Fibroblast of lung (primary cell): ENCODE measurements at regions not wholly inside any gene's neighbourhood (a gene's known extent, or its start where the extent isn't known, plus 50 kb on each side); places are given as distances from the start of the nearest gene placed in this dataset.

Experiments used
- DNase-seq, 2 donors: peaks; one replicate each; pipeline versions ENCODE4 v3.0.0 to v3.0.0-alpha.2; 2010; ENCODE audit warnings: low read depth in 2 of 2
- H2AFZ ChIP-seq: 2 replicates; pipeline ENCODE4 v1.5.1; 2012; ENCODE audit warnings: low read length, control low read depth, inconsistent platforms
- H3K27ac ChIP-seq: 2 replicates; pipeline ENCODE4 v1.5.1; 2011; ENCODE audit warnings: low read length, control low read depth; ENCODE audit not compliant: insufficient read depth
- H3K27me3 ChIP-seq: 2 replicates; pipeline ENCODE4 v1.5.1; 2011; ENCODE audit warnings: mild to moderate bottlenecking, low read length; ENCODE audit not compliant: control insufficient read depth, insufficient read depth
- H3K36me3 ChIP-seq: 2 replicates; pipeline ENCODE4 v1.5.1; 2011; ENCODE audit warnings: low read length; ENCODE audit not compliant: control insufficient read depth, insufficient read depth
- H3K4me1 ChIP-seq: 2 replicates; pipeline ENCODE4 v1.5.1; 2011; ENCODE audit warnings: low read length; ENCODE audit not compliant: control insufficient read depth, insufficient read depth; ENCODE audit errors: extremely low read depth
- H3K4me2 ChIP-seq: 2 replicates; pipeline ENCODE4 v1.5.1; 2011; ENCODE audit warnings: low read length, control low read depth; ENCODE audit not compliant: insufficient read depth; ENCODE audit errors: extremely low read depth
- H3K4me3 ChIP-seq, 4 experiments: fragments of 200-600 bp in 1 of 4; sonication (generic) in 1 of 4; replicated peaks in 1 of 4; 2 replicates each; pipeline ENCODE4 v1.5.1; 2011 to 2016; ENCODE audit warnings: low read length in 4 of 4, low read depth in 3 of 4, mild to moderate bottlenecking in 3 of 4, control low read depth in 2 of 4, inconsistent platforms in 1 of 4, mixed read lengths in 1 of 4; ENCODE audit not compliant: insufficient read depth in 1 of 4; ENCODE audit errors: control extremely low read depth in 1 of 4
- H3K79me2 ChIP-seq: 2 replicates; pipeline ENCODE4 v1.5.1; 2012; ENCODE audit warnings: mild to moderate bottlenecking, low read length, inconsistent platforms; ENCODE audit not compliant: control insufficient read depth, insufficient read depth
- H3K9ac ChIP-seq: 2 replicates; pipeline ENCODE4 v1.5.1; 2011; ENCODE audit warnings: mild to moderate bottlenecking, low read length, control low read depth; ENCODE audit not compliant: insufficient read depth
- H3K9me3 ChIP-seq: 2 replicates; pipeline ENCODE4 v1.5.1; 2012; ENCODE audit warnings: low read depth, low read length; ENCODE audit not compliant: control insufficient read depth, insufficient read depth
- H4K20me1 ChIP-seq: 2 replicates; pipeline ENCODE4 v1.5.1; 2011; ENCODE audit warnings: low read length; ENCODE audit not compliant: control insufficient read depth, insufficient read depth; ENCODE audit errors: extremely low read depth
- CTCF ChIP-seq, 2 donors: IDR thresholded peaks in 1 of 2; conservative IDR thresholded peaks in 1 of 2; 1 replicate in 1 of 2; 2 replicates in 1 of 2; pipeline ENCODE4 v1.5.1; 2011 to 2012; ENCODE audit warnings: low read length in 2 of 2, control low read depth in 1 of 2, inconsistent platforms in 1 of 2, low read depth in 1 of 2, mild to moderate bottlenecking in 1 of 2
- EZH2 ChIP-seq: IDR thresholded peaks from 2 replicates; pipeline ENCODE4 v1.5.1; 2012; ENCODE audit warnings: low read length, control low read depth, mild to moderate bottlenecking; ENCODE audit errors: missing control alignments

GRCh38 chrX:138986866-138987265 lies 275.3 kb upstream of the FGF13 start:
- Histone ChIP-seq H3K36me3 (no peaks in the 10 kb centered on the region), H3K79me2 (no peaks in the 10 kb centered on the region), H3K9ac (no peak overlapping the region), H3K4me3 (no peak overlapping the region), H3K27ac (no peak overlapping the region), H3K27me3 (no peaks in the 10 kb centered on the region), H3K9me3 (no peaks in the 10 kb centered on the region), H3K4me1 (no peaks in the 10 kb centered on the region), H4K20me1 (no peaks in the 10 kb centered on the region), H2AFZ (no peak overlapping the region), H3K4me2 (no peak overlapping the region)
- TF ChIP-seq CTCF (conservative IDR thresholded peaks at IDR 0.05 in 1 of 2, IDR thresholded peaks at IDR 0.05 in 1 of 2; ENCODE audit: low read depth in 1 of 2, low read length in 2 of 2) (no peak), EZH2 (no peak)
- DNase-seq, result peak in 1 of 2 donors; percentile 59

GRCh38 chrX:138986235-138986634 lies 274.7 kb upstream of the FGF13 start:
- Histone ChIP-seq H3K4me1 (no peaks in the 10 kb centered on the region), H3K4me2 (no peak overlapping the region), H3K9ac (no peak overlapping the region), H3K9me3 (no peaks in the 10 kb centered on the region), H2AFZ (no peak overlapping the region), H4K20me1 (no peaks in the 10 kb centered on the region), H3K27me3 (no peaks in the 10 kb centered on the region), H3K79me2 (no peaks in the 10 kb centered on the region), H3K36me3 (no peaks in the 10 kb centered on the region), H3K27ac (no peak overlapping the region), H3K4me3 (no peak overlapping the region)
- peak in 1 of 2 donors; percentile 76 for DNase-seq
- no peak for TF ChIP-seq CTCF (conservative IDR thresholded peaks at IDR 0.05 in 1 of 2, IDR thresholded peaks at IDR 0.05 in 1 of 2; ENCODE audit: low read depth in 1 of 2, low read length in 2 of 2)
- TF ChIP-seq EZH2, result no peak

GRCh38 chrX:138982365-138982764 lies 270.8 kb upstream of the FGF13 start:
- Histone ChIP-seq H2AFZ (no peak overlapping the region), H3K36me3 (no peaks in the 10 kb centered on the region), H3K9ac (no peak overlapping the region), H3K79me2 (no peaks in the 10 kb centered on the region), H3K27me3 (no peaks in the 10 kb centered on the region), H3K27ac (no peak overlapping the region), H3K4me2 (no peak overlapping the region), H4K20me1 (no peaks in the 10 kb centered on the region), H3K4me1 (no peaks in the 10 kb centered on the region), H3K4me3 (no peak overlapping the region), H3K9me3 (no peaks in the 10 kb centered on the region)
- DNase-seq, result no peak
- no peak for TF ChIP-seq EZH2
- no peak for TF ChIP-seq CTCF (conservative IDR thresholded peaks at IDR 0.05 in 1 of 2, IDR thresholded peaks at IDR 0.05 in 1 of 2; ENCODE audit: low read depth in 1 of 2, low read length in 2 of 2)
